PC-3 (cell line): ENCODE measurements at regions not wholly inside any gene's neighbourhood (a gene's known extent, or its start where the extent isn't known, plus 50 kb on each side); places are given as distances from the start of the nearest gene placed in this dataset.

Experiments
- ATAC-seq: fragments of 200-7000 bp; cut with Tn5 transposase; 2 replicates; pipeline ENCODE4 v1.9.1; 2020; ENCODE audit warnings: mild to moderate bottlenecking, moderate library complexity
- BruUV-seq: library from RNA; stranded (reverse); fragments of 400-500 nt; replicated peaks from 2 replicates; lab custom pipeline; 2021; lab: Mats Ljungman, UMichigan
- CTCF ChIA-PET: fragments of 300-600 bp; sonication (Branson Sonifier 250); formaldehyde crosslinking; loops from one replicate; lab custom pipeline; 2022; ENCODE audit warnings: antibody characterized with exemption; lab: Charles Lee
- POLR2A ChIA-PET: fragments of 300-600 bp; sonication (Branson Sonifier 250); formaldehyde crosslinking; loops from one replicate; lab custom pipeline; 2022; ENCODE audit warnings: antibody characterized with exemption; ENCODE audit not compliant: unreplicated experiment; lab: Charles Lee
- DNase-seq: peaks from one replicate; pipeline ENCODE4 v3.0.0-alpha.2; 2015
- H2AFZ ChIP-seq: fragments of 300-600 bp; sonication (generic); 2 replicates; pipeline ENCODE4 v1.6.0; 2016; ENCODE audit warnings: antibody characterized with exemption, low read length
- H3F3A ChIP-seq: fragments of 300-600 bp; sonication (generic); one replicate; pipeline ENCODE4 v1.6.0; 2017; ENCODE audit warnings: antibody characterized with exemption, low read length, control low read depth, mild to moderate bottlenecking; ENCODE audit not compliant: unreplicated experiment
- H3K27ac ChIP-seq: fragments of 300-600 bp; sonication (generic); 2 replicates; pipeline ENCODE4 v1.5.1; 2016; ENCODE audit warnings: mild to moderate bottlenecking, low read length
- H3K27me3 ChIP-seq: fragments of 300-600 bp; sonication (generic); 2 replicates; pipeline ENCODE4 v1.6.1; 2016; ENCODE audit warnings: low read length, mixed read lengths
- H3K36me3 ChIP-seq: fragments of 300-600 bp; sonication (generic); 2 replicates; pipeline ENCODE4 v1.6.1; 2016; ENCODE audit warnings: low read depth, mixed run types, low read length, mixed read lengths
- H3K4me1 ChIP-seq: fragments of 300-600 bp; sonication (generic); 2 replicates; pipeline ENCODE4 v1.5.1; 2016; ENCODE audit warnings: low read length; ENCODE audit not compliant: insufficient read depth
- H3K4me2 ChIP-seq: fragments of 300-600 bp; sonication (generic); 2 replicates; pipeline ENCODE4 v1.6.0; 2016; ENCODE audit warnings: low read length
- H3K4me3 ChIP-seq: fragments of 300-600 bp; sonication (generic); 2 replicates; pipeline ENCODE4 v1.5.1; 2016; ENCODE audit warnings: mild to moderate bottlenecking, low read length, mixed read lengths
- H3K79me2 ChIP-seq: fragments of 300-600 bp; sonication (generic); 2 replicates; pipeline ENCODE4 v1.6.1; 2017; ENCODE audit warnings: low read length, mixed read lengths
- H3K9ac ChIP-seq: fragments of 300-600 bp; sonication (generic); 2 replicates; pipeline ENCODE4 v1.6.0; 2016; ENCODE audit warnings: mild to moderate bottlenecking, low read length
- H3K9me2 ChIP-seq: fragments of 300-600 bp; sonication (generic); replicated peaks from 2 replicates; pipeline ENCODE4 v1.6.1; 2016; ENCODE audit warnings: mixed run types, low read length, mixed read lengths
- H3K9me3 ChIP-seq: fragments of 300-600 bp; sonication (generic); 2 replicates; pipeline ENCODE4 v1.6.1; 2016; ENCODE audit warnings: low read length, mixed read lengths
- H4K20me1 ChIP-seq: fragments of 300-600 bp; sonication (generic); 2 replicates; pipeline ENCODE4 v1.6.1; 2016; ENCODE audit warnings: low read length, mixed read lengths
- EZH2 ChIP-seq: fragments of 300-600 bp; sonication (generic); IDR thresholded peaks from one replicate; pipeline ENCODE4 v1.6.1; 2017; ENCODE audit warnings: antibody characterized with exemption, mild to moderate bottlenecking, low read length; ENCODE audit not compliant: unreplicated experiment
- EZH2phosphoT487 ChIP-seq: fragments of 300-600 bp; sonication (generic); IDR thresholded peaks from 2 replicates; pipeline ENCODE4 v1.6.1; 2018; ENCODE audit warnings: mild to moderate bottlenecking, antibody characterized with exemption, low read length, borderline replicate concordance
- intact Hi-C: fragments of 100-400 bp; cut with micrococcal nuclease; formaldehyde crosslinking; loops from 2 replicates; pipeline ENCODE4 v1.9.0; 2023
- TF ChIP-seq, protein P1 (sequence below): fragments of 300-600 bp; sonication (generic); conservative IDR thresholded peaks from 2 replicates; pipeline ENCODE4 v1.5.1; 2017; ENCODE audit warnings: antibody characterized with exemption, low read depth, mild to moderate bottlenecking, low read length

DNA sequence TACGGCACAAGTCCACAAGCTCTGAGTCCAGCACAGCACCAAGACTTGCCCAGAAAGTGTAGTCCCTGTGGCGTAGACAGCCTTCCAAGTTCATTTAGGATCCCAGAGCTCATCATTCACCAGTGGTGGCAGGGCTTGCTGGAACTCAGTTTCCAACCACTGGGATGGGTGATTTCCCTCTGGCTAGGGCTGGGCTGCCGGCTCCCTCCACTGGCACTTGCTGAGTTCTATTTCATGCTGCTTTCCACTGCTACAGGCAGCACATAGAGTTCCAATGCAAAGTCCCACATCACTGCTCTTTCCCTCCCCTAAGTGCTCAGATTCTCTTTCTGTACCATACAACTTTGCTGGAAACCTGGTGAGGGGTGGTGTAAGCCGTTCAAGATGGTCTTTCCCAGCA, 510.3 kb upstream of the TMPRSS15 start:
- DNase-seq (no peak), ATAC-seq (no peak)
- Histone ChIP-seq H2AFZ (no peak overlapping the region), H4K20me1 (no peaks in the 10 kb centered on the region), H3F3A (no peaks in the 10 kb centered on the region), H3K4me2 (no peak overlapping the region), H3K9me3 (no peaks in the 10 kb centered on the region), H3K27ac (no peak overlapping the region), H3K79me2 (no peaks in the 10 kb centered on the region), H3K4me3 (no peak overlapping the region), H3K9ac (no peak overlapping the region), H3K9me2 (no peaks in the 10 kb centered on the region), H3K27me3 (no peaks in the 10 kb centered on the region), H3K36me3 (no peaks in the 10 kb centered on the region), H3K4me1 (no peaks in the 10 kb centered on the region)
- intact Hi-C loops: no loop called here
- POLR2A ChIA-PET: no interaction called here
- TF ChIP-seq EZH2phosphoT487: no peak
- TF ChIP-seq EZH2: no peak
- TF ChIP-seq, protein P1, sequence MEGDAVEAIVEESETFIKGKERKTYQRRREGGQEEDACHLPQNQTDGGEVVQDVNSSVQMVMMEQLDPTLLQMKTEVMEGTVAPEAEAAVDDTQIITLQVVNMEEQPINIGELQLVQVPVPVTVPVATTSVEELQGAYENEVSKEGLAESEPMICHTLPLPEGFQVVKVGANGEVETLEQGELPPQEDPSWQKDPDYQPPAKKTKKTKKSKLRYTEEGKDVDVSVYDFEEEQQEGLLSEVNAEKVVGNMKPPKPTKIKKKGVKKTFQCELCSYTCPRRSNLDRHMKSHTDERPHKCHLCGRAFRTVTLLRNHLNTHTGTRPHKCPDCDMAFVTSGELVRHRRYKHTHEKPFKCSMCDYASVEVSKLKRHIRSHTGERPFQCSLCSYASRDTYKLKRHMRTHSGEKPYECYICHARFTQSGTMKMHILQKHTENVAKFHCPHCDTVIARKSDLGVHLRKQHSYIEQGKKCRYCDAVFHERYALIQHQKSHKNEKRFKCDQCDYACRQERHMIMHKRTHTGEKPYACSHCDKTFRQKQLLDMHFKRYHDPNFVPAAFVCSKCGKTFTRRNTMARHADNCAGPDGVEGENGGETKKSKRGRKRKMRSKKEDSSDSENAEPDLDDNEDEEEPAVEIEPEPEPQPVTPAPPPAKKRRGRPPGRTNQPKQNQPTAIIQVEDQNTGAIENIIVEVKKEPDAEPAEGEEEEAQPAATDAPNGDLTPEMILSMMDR: no peak
- CTCF ChIA-PET: no interaction called here
- no TSS peak for BruUV-seq

DNA sequence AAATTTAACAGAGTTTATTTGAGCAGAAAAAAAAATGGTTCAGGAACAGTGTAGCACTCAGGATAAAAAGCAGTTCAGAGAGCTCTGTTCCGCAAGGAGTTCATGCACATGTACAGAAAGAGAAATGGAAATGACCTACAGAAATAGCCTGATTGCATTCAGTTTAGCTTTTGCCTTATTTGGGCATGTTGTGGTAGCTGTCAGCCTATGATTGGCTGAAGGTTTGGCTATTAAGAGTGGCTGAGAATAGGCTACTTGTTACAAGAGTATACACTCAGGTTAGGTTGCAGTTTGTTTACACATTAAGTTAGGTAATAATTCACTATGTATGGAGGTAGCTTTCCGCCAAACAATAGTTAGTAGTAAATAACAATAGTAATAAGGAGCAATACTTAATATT, 511.0 kb upstream of the TMPRSS15 start:
- DNase-seq: no peak
- Histone ChIP-seq H3F3A (no peaks in the 10 kb centered on the region), H3K79me2 (no peaks in the 10 kb centered on the region), H3K27ac (no peak overlapping the region), H3K4me2 (no peak overlapping the region), H3K9me2 (no peaks in the 10 kb centered on the region), H3K9ac (no peak overlapping the region), H3K9me3 (no peaks in the 10 kb centered on the region), H3K4me3 (no peak overlapping the region), H4K20me1 (no peaks in the 10 kb centered on the region), H2AFZ (no peak overlapping the region), H3K4me1 (no peaks in the 10 kb centered on the region), H3K36me3 (no peaks in the 10 kb centered on the region), H3K27me3 (no peaks in the 10 kb centered on the region)
- ChIA-PET CTCF (no interaction called here), POLR2A (no interaction called here)
- no TSS peak for BruUV-seq
- intact Hi-C loops: no loop called here
- TF ChIP-seq, protein P1: no peak
- TF ChIP-seq EZH2phosphoT487 (no peak), EZH2 (no peak)
- no peak; the same call in 1 of the 2 replicates for ATAC-seq

DNA sequence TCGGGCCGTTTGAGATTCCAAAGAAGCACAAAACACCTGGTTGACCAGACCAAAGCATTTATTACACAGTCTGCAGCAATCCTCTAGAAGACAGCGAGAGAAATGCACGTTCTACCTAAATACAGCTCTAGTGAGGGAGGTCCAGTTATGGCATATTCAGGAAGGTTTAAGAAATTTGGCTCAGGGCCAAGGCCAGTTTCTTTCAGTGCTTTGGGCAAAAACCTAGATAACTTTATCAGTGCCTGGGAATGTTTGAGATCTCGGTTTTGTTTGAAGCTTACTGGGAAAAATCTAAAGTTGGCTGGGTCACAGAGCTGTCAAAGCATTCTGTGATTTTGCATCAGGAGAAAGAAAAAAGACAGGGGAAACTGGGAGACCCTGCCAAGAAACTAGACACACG, 514.0 kb upstream of the TMPRSS15 start:
- BruUV-seq: no TSS peak
- H3K4me3 ChIP-seq: no peak overlapping the region
- no peak overlapping the region for H3K27ac ChIP-seq
- ATAC-seq (no peak), DNase-seq (no peak)
- intact Hi-C loops: no loop called here
- no peaks in the 10 kb centered on the region for H4K20me1 ChIP-seq
- CTCF ChIA-PET: no interaction called here
- TF ChIP-seq EZH2phosphoT487 (no peak), EZH2 (no peak)
- TF ChIP-seq, protein P1: no peak
- no peaks in the 10 kb centered on the region for H3F3A ChIP-seq
- H3K79me2 ChIP-seq: no peaks in the 10 kb centered on the region
- H3K27me3 ChIP-seq: no peaks in the 10 kb centered on the region
- H3K4me2 ChIP-seq: no peak overlapping the region
- no peak overlapping the region for H3K9ac ChIP-seq
- no peaks in the 10 kb centered on the region for H3K36me3 ChIP-seq
- H2AFZ ChIP-seq: no peak overlapping the region
- no peaks in the 10 kb centered on the region for H3K9me2 ChIP-seq
- POLR2A ChIA-PET: no interaction called here
- no peaks in the 10 kb centered on the region for H3K4me1 ChIP-seq
- no peaks in the 10 kb centered on the region for H3K9me3 ChIP-seq
